Choroid plexus epithelial cell (primary cell): ENCODE measurements at regions not wholly inside any gene's neighbourhood (a gene's known extent, or its start where the extent isn't known, plus 50 kb on each side); places are given as distances from the start of the nearest gene placed in this dataset.
"Not testable (repeated sequence)": the region's sequence is repeated elsewhere in the genome, so short reads cannot be mapped to it uniquely, and the experiment has no call there.

ENCODE experiments used
- DNase-seq: peaks from one replicate; pipeline ENCODE4 v3.0.0-alpha.2; 2010; ENCODE audit warnings: low read depth
- H3K4me3 ChIP-seq: 2 replicates; pipeline ENCODE4 v1.5.1; 2011; ENCODE audit warnings: low read depth, mild to moderate bottlenecking, control low read depth, low read length, moderate library complexity
- CTCF ChIP-seq: conservative IDR thresholded peaks from 2 replicates; pipeline ENCODE4 v1.5.1; 2011; ENCODE audit warnings: low read depth, mild to moderate bottlenecking, control low read depth, inconsistent platforms, low read length, moderate library complexity

DNA sequence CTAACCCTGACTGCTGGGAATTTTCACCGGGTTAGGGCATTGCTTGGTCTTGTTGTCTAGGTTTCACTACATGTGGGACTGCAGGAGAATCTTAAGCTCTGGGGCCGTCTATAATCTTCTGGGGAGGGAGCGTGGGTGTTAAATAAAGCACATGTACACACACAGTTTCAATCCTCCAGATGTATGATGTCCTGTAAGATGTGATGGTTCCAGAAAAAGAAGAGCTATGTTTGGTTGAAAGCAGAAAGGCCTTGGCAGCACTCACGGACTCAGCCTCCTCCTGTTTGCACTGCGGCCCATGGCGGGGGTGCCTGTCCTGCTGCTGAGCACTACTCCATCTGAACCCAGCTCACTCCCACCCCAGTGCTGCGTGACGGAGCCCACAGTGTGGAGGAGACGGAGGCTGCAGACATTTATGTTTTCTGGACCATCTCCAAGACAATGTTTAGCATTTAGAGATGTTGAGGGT lies 343.5 kb downstream of the TEX29 start:
- H3K4me3 ChIP-seq, result no peak overlapping the region
- no peak for DNase-seq
- TF ChIP-seq CTCF, result no peak

DNA sequence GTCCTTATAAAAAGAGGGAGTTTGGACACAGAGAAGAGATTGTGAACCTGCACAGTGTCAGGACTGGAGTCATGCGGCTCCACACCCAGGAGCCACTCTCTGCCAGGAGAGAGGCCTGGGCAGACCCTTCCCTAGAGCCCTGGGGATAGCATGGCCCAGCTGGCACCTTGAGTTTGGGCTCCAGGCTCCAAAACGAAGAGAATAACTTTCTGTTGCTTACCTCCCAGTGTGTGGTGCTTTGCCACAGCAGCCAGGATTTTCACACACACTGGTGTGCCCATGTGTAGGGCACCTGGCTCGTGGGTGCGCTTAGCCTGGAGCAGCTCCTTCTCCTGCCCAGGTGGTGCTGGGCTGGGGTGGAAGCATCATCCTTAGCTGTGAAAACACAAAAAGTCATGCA lies 344.3 kb downstream of the TEX29 start:
- no peak overlapping the region for H3K4me3 ChIP-seq
- TF ChIP-seq CTCF, result no peak
- no peak for DNase-seq

GRCh38 chr13:111665691-111666095 lies 345.3 kb downstream of the TEX29 start:
- no peak for TF ChIP-seq CTCF
- no peak for DNase-seq
- no peak overlapping the region for H3K4me3 ChIP-seq

GRCh38 chr13:111666164-111666776 lies 345.8 kb downstream of the TEX29 start:
- H3K4me3 ChIP-seq, result no peak overlapping the region
- no peak for TF ChIP-seq CTCF

GRCh38 chr13:111667757-111668156 lies 347.3 kb downstream of the TEX29 start:
- no peak overlapping the region for H3K4me3 ChIP-seq
- DNase-seq, result no peak
- TF ChIP-seq CTCF, result no peak

More at GRCh38 chr13:111666164-111666776, 345.8 kb downstream of the TEX29 start:
- DNase-seq, result no peak

DNA sequence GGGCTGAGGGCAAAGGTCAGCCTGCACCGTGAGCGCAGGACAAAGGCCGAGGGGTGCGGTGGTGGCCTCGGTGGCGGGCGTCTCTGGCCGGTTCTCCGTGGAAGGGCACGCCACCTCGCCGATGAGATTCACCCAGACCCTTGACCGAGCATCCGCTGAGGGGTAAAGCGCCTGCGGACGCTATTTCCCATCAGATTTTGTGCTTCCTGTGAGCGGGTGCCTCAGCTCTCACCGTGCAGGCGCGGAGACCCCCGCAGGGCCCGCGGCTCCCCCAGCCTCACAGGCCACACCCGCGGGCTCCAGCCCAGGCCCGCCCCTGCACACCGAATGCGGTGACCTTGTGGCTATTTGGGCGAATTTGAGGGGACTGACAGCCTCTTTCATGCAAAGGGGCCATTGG lies 348.0 kb downstream of the TEX29 start:
- no peak for TF ChIP-seq CTCF
- no peak for DNase-seq
- no peak overlapping the region for H3K4me3 ChIP-seq

DNA sequence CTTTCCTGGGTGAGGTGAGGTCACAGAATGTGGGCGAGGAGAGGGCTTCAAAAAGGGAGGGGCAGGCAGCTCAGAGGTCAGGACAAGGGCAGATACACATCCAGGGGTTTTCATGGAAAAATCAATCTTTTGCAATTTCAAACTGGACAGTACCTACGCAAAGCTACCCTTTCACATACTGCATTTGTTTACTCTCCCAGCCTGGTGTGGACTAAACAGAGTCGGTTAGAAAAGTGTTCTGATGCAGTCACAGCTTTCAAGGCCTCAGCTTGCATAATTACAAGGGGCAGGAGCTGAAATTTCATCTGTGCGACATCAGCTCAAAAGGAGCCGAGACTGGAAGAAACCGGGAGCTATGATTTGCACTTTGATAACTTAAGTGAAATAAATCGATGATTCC lies 351.8 kb downstream of the TEX29 start:
- DNase-seq, result not testable (repeated sequence)

DNA sequence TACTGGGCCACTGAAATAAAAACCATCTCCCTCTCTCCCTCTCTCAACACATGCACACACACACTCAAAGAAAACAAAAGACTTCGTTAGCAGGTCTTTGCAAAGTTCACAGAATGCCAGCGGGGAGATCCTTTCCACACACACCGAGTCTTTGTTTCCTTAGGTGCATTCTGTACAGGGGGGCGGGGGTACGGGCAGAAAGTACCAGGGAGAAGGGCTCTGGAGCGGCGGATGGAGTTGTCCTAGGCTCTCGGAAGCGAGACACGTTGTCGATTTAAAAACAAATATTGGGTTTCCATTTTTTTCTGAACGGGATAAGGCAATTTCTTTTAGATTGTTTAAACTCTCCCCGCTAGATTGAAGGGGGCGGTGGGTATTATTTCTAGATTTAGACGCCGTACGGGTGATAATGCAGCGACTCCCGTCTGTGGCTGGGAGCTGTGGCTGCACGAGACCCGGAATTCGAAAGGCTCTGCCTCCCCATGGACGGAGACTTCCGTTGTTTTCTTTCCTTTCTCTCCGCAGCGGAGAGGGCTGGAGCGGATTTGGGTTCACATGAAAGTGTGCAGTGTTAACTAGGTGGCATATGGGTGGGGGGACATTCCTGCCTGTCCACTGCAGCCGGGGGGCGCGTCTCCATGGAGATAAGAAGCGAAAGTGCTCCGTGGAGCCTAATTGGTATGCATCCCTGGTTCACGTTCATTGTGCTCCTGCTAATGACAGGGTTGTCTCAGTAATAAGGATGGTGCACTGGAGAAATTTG lies 357.9 kb downstream of the TEX29 start:
- DNase-seq, H3K4me3 ChIP-seq: not testable (repeated sequence)

More for the DNA sequence above, 351.8 kb downstream of the TEX29 start:
- H3K4me3 ChIP-seq, result not testable (repeated sequence)

DNA sequence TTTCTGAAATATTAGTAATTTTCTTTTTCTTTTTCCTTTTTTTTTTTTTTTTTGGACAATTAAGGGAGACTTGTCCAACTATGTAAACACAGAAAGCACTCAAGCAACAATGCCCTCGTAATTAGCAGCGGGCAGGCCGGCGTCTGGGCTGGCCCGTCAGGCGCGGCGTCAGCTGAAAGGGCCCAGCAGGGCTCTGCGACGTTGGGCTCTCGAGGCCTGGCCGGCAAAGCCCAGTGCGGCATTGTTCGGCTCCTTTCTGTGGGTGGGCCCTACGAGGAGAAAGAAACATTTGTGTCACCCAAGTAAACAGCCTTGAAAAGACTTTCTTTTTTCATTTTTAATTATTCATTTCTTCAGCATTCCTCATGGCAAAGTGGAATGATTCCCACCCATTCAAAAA lies 359.2 kb downstream of the TEX29 start:
- not testable (repeated sequence) for H3K4me3 ChIP-seq, DNase-seq

DNA sequence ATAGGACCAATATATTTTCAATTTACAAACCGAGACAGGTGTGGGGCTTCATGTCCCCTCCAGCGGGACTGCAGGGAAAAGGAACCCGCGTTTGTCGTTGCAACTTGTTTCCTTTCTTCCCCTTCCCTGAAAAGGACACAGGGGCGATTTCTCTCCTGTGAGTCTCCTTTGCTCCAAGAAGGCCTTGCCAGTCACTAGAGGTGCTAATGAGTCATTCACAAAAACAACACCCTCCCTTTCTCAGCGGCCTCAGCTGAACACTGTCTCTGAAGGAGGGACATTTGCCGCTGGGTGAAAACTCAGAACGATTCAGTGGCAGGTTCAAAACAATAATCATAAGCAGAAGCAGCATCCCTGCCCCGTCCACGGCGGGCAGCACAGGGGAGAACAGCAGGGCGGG lies 359.7 kb downstream of the TEX29 start:
- DNase-seq, result not testable (repeated sequence)

GRCh38 chr13:111692028-111692427 lies 371.6 kb downstream of the TEX29 start:
- DNase-seq, H3K4me3 ChIP-seq: not testable (repeated sequence)

More for the DNA sequence above, 359.7 kb downstream of the TEX29 start:
- H3K4me3 ChIP-seq, result not testable (repeated sequence)
